OCI-LY7 (cell line): ENCODE measurements at regions not wholly inside any gene's neighbourhood (a gene's known extent, or its start where the extent isn't known, plus 50 kb on each side); places are given as distances from the start of the nearest gene placed in this dataset.

Experiments used
- BruUV-seq: library from RNA; stranded (reverse); fragments of 400-500 nt; replicated peaks from 2 replicates; lab custom pipeline; 2021; lab: Mats Ljungman, UMichigan
- CTCF ChIA-PET: fragments of 300-600 bp; sonication (Branson Sonifier 250); formaldehyde crosslinking; loops from one replicate; lab custom pipeline; 2022; ENCODE audit warnings: antibody characterized with exemption; ENCODE audit not compliant: unreplicated experiment; lab: Charles Lee
- POLR2A ChIA-PET: fragments of 300-600 bp; sonication (Branson Sonifier 250); formaldehyde crosslinking; loops from one replicate; lab custom pipeline; 2022; ENCODE audit warnings: antibody characterized with exemption; lab: Charles Lee
- DNase-seq: peaks from one replicate; pipeline ENCODE4 v3.0.0-alpha.2; 2015; ENCODE audit warnings: low spot score
- H2AFZ ChIP-seq: fragments of 200-600 bp; sonication (generic), shearing (Covaris generic); 2 replicates; pipeline ENCODE4 v1.6.1; 2014; ENCODE audit warnings: mild to moderate bottlenecking, antibody characterized with exemption, low read length, moderate library complexity
- H3K27ac ChIP-seq: fragments of 200-600 bp; sonication (generic); 2 replicates; pipeline ENCODE4 v1.5.1; 2014; ENCODE audit warnings: mixed run types, low read depth, mild to moderate bottlenecking, moderate library complexity, low read length, inconsistent platforms; ENCODE audit not compliant: poor library complexity, severe bottlenecking
- H3K36me3 ChIP-seq: fragments of 200-600 bp; sonication (generic); 2 replicates; pipeline ENCODE4 v1.6.1; 2014; ENCODE audit warnings: mild to moderate bottlenecking, antibody characterized with exemption, low read length, moderate library complexity, mixed read lengths; ENCODE audit not compliant: insufficient read depth
- H3K4me1 ChIP-seq: fragments of 200-600 bp; sonication (generic); 2 replicates; pipeline ENCODE4 v1.5.1; 2014; ENCODE audit warnings: mild to moderate bottlenecking, low read length; ENCODE audit not compliant: insufficient read depth, poor library complexity, severe bottlenecking
- H3K4me2 ChIP-seq: fragments of 200-600 bp; sonication (generic); 2 replicates; pipeline ENCODE4 v1.6.1; 2014; ENCODE audit warnings: mild to moderate bottlenecking, low read length
- H3K4me3 ChIP-seq: fragments of 200-600 bp; sonication (generic); 2 replicates; pipeline ENCODE4 v1.5.1; 2014; ENCODE audit warnings: mild to moderate bottlenecking, low read depth, low read length; ENCODE audit not compliant: poor library complexity, severe bottlenecking
- H3K79me2 ChIP-seq: fragments of 200-600 bp; sonication (generic); 2 replicates; pipeline ENCODE4 v1.6.1; 2016; ENCODE audit warnings: low read depth, mild to moderate bottlenecking, low read length, moderate library complexity, mixed read lengths; ENCODE audit not compliant: insufficient read depth
- H3K9me2 ChIP-seq: fragments of 200-600 bp; sonication (generic); 2 replicates; pipeline ENCODE4 v1.6.1; 2016; ENCODE audit warnings: mild to moderate bottlenecking, low read length, mixed read lengths; ENCODE audit not compliant: insufficient read depth
- H3K9me3 ChIP-seq: fragments of 200-600 bp; sonication (generic); 2 replicates; pipeline ENCODE4 v1.6.1; 2014; ENCODE audit warnings: mild to moderate bottlenecking, mixed run types, low read length, mixed read lengths
- H4K20me1 ChIP-seq: fragments of 200-600 bp; sonication (generic); 2 replicates; pipeline ENCODE4 v1.6.1; 2014; ENCODE audit warnings: mild to moderate bottlenecking, antibody characterized with exemption, low read length, moderate library complexity, mixed read lengths; ENCODE audit not compliant: insufficient read depth
- CTCF ChIP-seq: fragments of 200-600 bp; sonication (generic); conservative IDR thresholded peaks from 2 replicates; pipeline ENCODE4 v1.5.1; 2014; ENCODE audit warnings: mild to moderate bottlenecking, antibody characterized with exemption, low read length, moderate library complexity, mixed read lengths
- EZH2phosphoT487 ChIP-seq: fragments of 200-600 bp; sonication (generic); IDR thresholded peaks from 2 replicates; pipeline ENCODE4 v1.6.1; 2018; ENCODE audit warnings: low read depth, borderline replicate concordance, mild to moderate bottlenecking, mixed run types, antibody characterized with exemption, low read length, moderate library complexity, mixed read lengths
- intact Hi-C: fragments of 100-400 bp; cut with micrococcal nuclease; formaldehyde crosslinking; loops from one replicate; pipeline ENCODE4 v1.10.0; 2022; ENCODE audit not compliant: unreplicated experiment

- no TSS peak for BruUV-seq
- H3K4me3 ChIP-seq: no peak overlapping the region
- no peaks in the 10 kb centered on the region for H3K36me3 ChIP-seq
- ChIA-PET POLR2A (no interaction called here), CTCF (no interaction called here)
- H3K4me2 ChIP-seq: no peak overlapping the region
- TF ChIP-seq CTCF: no peak
- no peak for TF ChIP-seq EZH2phosphoT487
- no peak overlapping the region for H3K27ac ChIP-seq
- no peaks in the 10 kb centered on the region for H4K20me1 ChIP-seq
- DNase-seq: no peak
- intact Hi-C loops: no loop called here
- H3K4me1 ChIP-seq: no peaks in the 10 kb centered on the region
- no peaks in the 10 kb centered on the region for H3K9me3 ChIP-seq
- H3K9me2 ChIP-seq: no peaks in the 10 kb centered on the region
- H2AFZ ChIP-seq: no peak overlapping the region
- H3K79me2 ChIP-seq: no peaks in the 10 kb centered on the region
These were observed 110.9 kb upstream of the FRY start for GRCh38 chr13:31920727-31921100.

GRCh38 chr13:31922724-31923123 is 108.8 kb upstream of the FRY start:
- Histone ChIP-seq H3K9me3 (no peaks in the 10 kb centered on the region), H3K36me3 (no peaks in the 10 kb centered on the region), H3K4me2 (no peak overlapping the region), H2AFZ (no peak overlapping the region), H3K9me2 (no peaks in the 10 kb centered on the region), H4K20me1 (no peaks in the 10 kb centered on the region), H3K4me3 (no peak overlapping the region), H3K27ac (no peak overlapping the region), H3K79me2 (no peaks in the 10 kb centered on the region), H3K4me1 (no peaks in the 10 kb centered on the region)
- intact Hi-C loops: no loop called here
- no peak for DNase-seq
- ChIA-PET CTCF (no interaction called here), POLR2A (no interaction called here)
- no TSS peak for BruUV-seq
- TF ChIP-seq CTCF (no peak), EZH2phosphoT487 (no peak)

GRCh38 chr13:31923134-31923763 is 108.3 kb upstream of the FRY start:
- H3K4me3 ChIP-seq: no peak overlapping the region
- no peak for DNase-seq
- H3K27ac ChIP-seq: no peak overlapping the region
- H4K20me1 ChIP-seq: no peaks in the 10 kb centered on the region
- intact Hi-C loops: no loop called here
- ChIA-PET CTCF (no interaction called here), POLR2A (interaction anchor here (0.9 kb wide), 1 partner anchor 13 kb away, joined by 3 read pairs; no protein-coding TSS in a partner anchor)
- no TSS peak for BruUV-seq
- no peak overlapping the region for H2AFZ ChIP-seq
- TF ChIP-seq EZH2phosphoT487 (no peak), CTCF (no peak)
- H3K36me3 ChIP-seq: no peaks in the 10 kb centered on the region
- H3K79me2 ChIP-seq: no peaks in the 10 kb centered on the region
- H3K4me2 ChIP-seq: no peak overlapping the region
- H3K9me2 ChIP-seq: no peaks in the 10 kb centered on the region
- H3K4me1 ChIP-seq: no peaks in the 10 kb centered on the region
- no peaks in the 10 kb centered on the region for H3K9me3 ChIP-seq
